ENCODE measurements at regions not wholly inside any gene's neighbourhood (a gene's known extent, or its start where the extent isn't known, plus 50 kb on each side); places are given as distances from the start of the nearest gene placed in this dataset.

GRCh38 chr14:98573082-98573481 lies 698.9 kb downstream of the BCL11B start:
- TF ChIP-seq CTCF (IDR thresholded peaks at IDR 0.05) (no peak), POLR2AphosphoS5 (IDR thresholded peaks at IDR 0.05) (no peak)

All from breast epithelium (tissue), 3 donors.